Type B pancreatic cell (in vitro differentiated cells): ENCODE measurements at regions not wholly inside any gene's neighbourhood (a gene's known extent, or its start where the extent isn't known, plus 50 kb on each side); places are given as distances from the start of the nearest gene placed in this dataset.

Experiments used
- DNase-seq: peaks from one replicate; pipeline ENCODE4 v3.0.0; 2021; ENCODE audit warnings: mixed read lengths; ENCODE audit not compliant: unreplicated experiment; ENCODE audit errors: extremely low spot score
- H3K27ac Mint-ChIP-seq: 2 replicates; pipeline ENCODE4 v1.8.0; 2021; ENCODE audit warnings: mild to moderate bottlenecking, mixed read lengths
- H3K27me3 Mint-ChIP-seq: 2 replicates; pipeline ENCODE4 v1.8.0; 2021; ENCODE audit warnings: mixed read lengths
- H3K36me3 Mint-ChIP-seq: 2 replicates; pipeline ENCODE4 v1.8.0; 2021; ENCODE audit warnings: mixed read lengths
- H3K4me1 Mint-ChIP-seq: one replicate; pipeline ENCODE4 v1.8.0; 2021; ENCODE audit warnings: mixed read lengths; ENCODE audit not compliant: unreplicated experiment
- H3K4me3 Mint-ChIP-seq: 2 replicates; pipeline ENCODE4 v1.8.0; 2021; ENCODE audit warnings: mild to moderate bottlenecking, mixed read lengths
- H3K9me3 Mint-ChIP-seq: 2 replicates; pipeline ENCODE4 v1.8.0; 2021; ENCODE audit warnings: mixed read lengths
- CTCF ChIP-seq: fragments of 200-600 bp; sonication (generic); conservative IDR thresholded peaks from 2 replicates; pipeline ENCODE4 v1.5.0; 2021; ENCODE audit warnings: antibody characterized with exemption, mild to moderate bottlenecking

- H3K4me1 Mint-ChIP-seq: peaks cover 3% of the 10 kb centered on the region
- no peaks in the 10 kb centered on the region for H3K9me3 Mint-ChIP-seq
- no peaks in the 10 kb centered on the region for H3K27me3 Mint-ChIP-seq
- H3K27ac Mint-ChIP-seq: no peak overlapping the region
- TF ChIP-seq CTCF: no peak
- DNase-seq: no peak
- no peaks in the 10 kb centered on the region for H3K36me3 Mint-ChIP-seq
- no peak overlapping the region for H3K4me3 Mint-ChIP-seq
Measured at GRCh38 chr6:164826831-164827468, 482.5 kb downstream of the C6orf118 start.

GRCh38 chr6:164825386-164825785, 484.0 kb downstream of the C6orf118 start:
- Mint-ChIP-seq H3K4me1 (peaks cover 3% of the 10 kb centered on the region), H3K4me3 (no peak overlapping the region), H3K9me3 (no peaks in the 10 kb centered on the region), H3K36me3 (no peaks in the 10 kb centered on the region), H3K27ac (no peak overlapping the region), H3K27me3 (no peaks in the 10 kb centered on the region)
- DNase-seq: no peak
- no peak for TF ChIP-seq CTCF

DNA sequence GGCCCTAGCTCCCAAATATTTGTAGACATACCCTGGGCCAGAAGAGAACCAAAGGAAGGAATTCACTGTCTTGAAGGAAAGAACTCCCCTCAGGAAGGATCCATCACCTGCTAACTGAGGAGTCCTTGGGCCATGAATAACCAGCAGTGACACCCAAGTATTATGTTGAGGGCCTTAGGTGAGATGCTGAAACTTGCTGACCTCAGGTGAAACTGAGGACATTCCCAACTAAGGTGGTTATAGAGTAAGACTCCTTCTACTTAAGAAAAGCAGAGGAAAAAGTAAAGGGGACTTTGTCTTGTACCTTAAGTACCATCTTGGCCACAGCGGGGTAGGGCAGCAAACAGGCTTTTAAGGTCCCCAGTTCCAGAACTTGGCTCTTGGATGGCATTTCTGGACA, 491.7 kb downstream of the C6orf118 start:
- H3K27me3 Mint-ChIP-seq: no peaks in the 10 kb centered on the region
- TF ChIP-seq CTCF: no peak
- H3K36me3 Mint-ChIP-seq: no peaks in the 10 kb centered on the region
- H3K27ac Mint-ChIP-seq: no peak overlapping the region
- no peaks in the 10 kb centered on the region for H3K4me1 Mint-ChIP-seq
- H3K4me3 Mint-ChIP-seq: no peak overlapping the region
- no peaks in the 10 kb centered on the region for H3K9me3 Mint-ChIP-seq
- DNase-seq: no peak

GRCh38 chr6:164812706-164813105, 496.7 kb downstream of the C6orf118 start:
- Mint-ChIP-seq H3K4me3 (no peak overlapping the region), H3K27ac (no peak overlapping the region), H3K9me3 (peaks cover 5% of the 10 kb centered on the region), H3K27me3 (no peaks in the 10 kb centered on the region), H3K36me3 (no peaks in the 10 kb centered on the region), H3K4me1 (no peaks in the 10 kb centered on the region)
- DNase-seq: no peak
- TF ChIP-seq CTCF: no peak

DNA sequence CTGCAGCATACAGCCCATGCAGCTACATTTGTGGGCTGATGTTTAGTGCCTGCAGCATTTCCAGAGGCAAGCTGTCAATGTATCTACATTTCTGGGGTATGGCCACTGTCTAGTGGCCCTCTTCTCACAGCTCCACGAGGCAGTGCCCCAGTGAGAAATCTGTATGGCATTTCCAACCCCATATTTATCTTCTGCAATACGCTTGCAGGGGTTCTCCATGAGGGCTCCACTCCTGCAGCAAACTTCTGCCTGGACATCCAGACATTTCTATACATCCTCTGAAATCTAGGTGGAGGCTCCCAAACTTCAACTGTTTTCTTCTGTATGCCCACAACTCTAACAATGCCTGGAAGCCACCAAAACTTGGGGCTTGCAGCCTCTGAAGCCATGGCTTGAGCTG, 502.3 kb downstream of the C6orf118 start:
- H3K4me1 Mint-ChIP-seq: no peaks in the 10 kb centered on the region
- H3K4me3 Mint-ChIP-seq: no peak overlapping the region
- no peak for DNase-seq
- no peaks in the 10 kb centered on the region for H3K36me3 Mint-ChIP-seq
- no peak overlapping the region for H3K27ac Mint-ChIP-seq
- H3K27me3 Mint-ChIP-seq: no peaks in the 10 kb centered on the region
- TF ChIP-seq CTCF: no peak
- H3K9me3 Mint-ChIP-seq: peaks cover 17% of the 10 kb centered on the region
